NCI-H2227 (cell line): ENCODE measurements at regions not wholly inside any gene's neighbourhood (a gene's known extent, or its start where the extent isn't known, plus 50 kb on each side); places are given as distances from the start of the nearest gene placed in this dataset.

Source experiments
- DNase-seq: peaks from one replicate; lab custom pipeline; 2025; ENCODE audit not compliant: unreplicated experiment; lab: John Stamatoyannopoulos, UW

- DNase-seq, result no peak
These were observed 68.6 kb downstream of the ZNF621 start for GRCh38 chr3:40593351-40593750.

GRCh38 chr3:40597441-40597840 lies 72.7 kb downstream of the ZNF621 start:
- DNase-seq, result no peak

- DNase-seq, result no peak
These were observed 73.6 kb downstream of the ZNF621 start for GRCh38 chr3:40598338-40598737.

- DNase-seq, result no peak
These were observed 74.2 kb downstream of the ZNF621 start for GRCh38 chr3:40598962-40599361.

- DNase-seq, result no peak
These were observed 78.1 kb downstream of the ZNF621 start for GRCh38 chr3:40602778-40603385.

GRCh38 chr3:40605960-40606359 lies 81.2 kb downstream of the ZNF621 start:
- DNase-seq, result no peak

GRCh38 chr3:40608091-40608490 lies 83.3 kb downstream of the ZNF621 start:
- DNase-seq, result no peak

- no peak for DNase-seq
These were observed 88.5 kb downstream of the ZNF621 start for GRCh38 chr3:40613306-40613705.

GRCh38 chr3:40615110-40615915 lies 90.6 kb downstream of the ZNF621 start:
- DNase-seq, result peak; percentile 61

- DNase-seq, result no peak
These were observed 91.4 kb downstream of the ZNF621 start for GRCh38 chr3:40615918-40616819.

- no peak for DNase-seq
These were observed 92.3 kb downstream of the ZNF621 start for GRCh38 chr3:40617084-40617483.

- no peak for DNase-seq
These were observed 93.4 kb downstream of the ZNF621 start for GRCh38 chr3:40618158-40618557.

- DNase-seq, result no peak
These were observed 95.4 kb downstream of the ZNF621 start for GRCh38 chr3:40620151-40620550.

- DNase-seq, result no peak
These were observed 96.5 kb downstream of the ZNF621 start for GRCh38 chr3:40621252-40621651.

- no peak for DNase-seq
These were observed 98.8 kb downstream of the ZNF621 start for GRCh38 chr3:40623567-40623966.

- DNase-seq, result no peak
These were observed 99.5 kb downstream of the ZNF621 start for GRCh38 chr3:40624189-40624769.

GRCh38 chr3:40627095-40627494 lies 102.3 kb downstream of the ZNF621 start:
- no peak for DNase-seq

- no peak for DNase-seq
These were observed 104.2 kb downstream of the ZNF621 start for GRCh38 chr3:40628984-40629383.

- DNase-seq, result no peak
These were observed 106.7 kb downstream of the ZNF621 start for GRCh38 chr3:40631341-40631995.

GRCh38 chr3:40637906-40638305 lies 113.1 kb downstream of the ZNF621 start:
- DNase-seq, result no peak

GRCh38 chr3:40639006-40639405 lies 114.2 kb downstream of the ZNF621 start:
- no peak for DNase-seq
